ENCODE measurements at regions not wholly inside any gene's neighbourhood (a gene's known extent, or its start where the extent isn't known, plus 50 kb on each side); places are given as distances from the start of the nearest gene placed in this dataset.

- no peak for TF ChIP-seq CTCF (IDR thresholded peaks at IDR 0.05)
- ATAC-seq (ENCODE audit: low FRiP score): no peak
- DNase-seq (ENCODE audit: low spot score): no peak
Observed at GRCh38 chr2:193539188-193539587, 1344.5 kb upstream of the TMEFF2 start.

DNA sequence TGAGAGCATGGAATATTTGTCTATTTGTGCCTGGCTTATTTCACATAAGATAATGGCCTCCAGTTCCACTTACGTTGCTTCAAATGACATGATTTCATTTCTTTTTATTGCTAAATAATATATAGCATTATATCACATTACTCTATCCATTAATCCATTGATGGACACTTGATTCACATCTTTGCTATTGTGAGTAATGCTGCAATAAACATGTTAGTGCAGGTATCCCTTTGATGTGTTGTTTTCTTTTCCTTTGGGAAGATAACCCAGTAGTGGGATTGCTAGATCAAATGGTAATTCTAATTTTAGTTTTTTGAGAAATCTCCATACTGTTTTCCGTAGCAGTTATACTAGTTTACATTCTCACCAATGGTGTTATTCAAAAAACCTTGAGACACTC, 1343.3 kb upstream of the TMEFF2 start:
- no peak for TF ChIP-seq CTCF (IDR thresholded peaks at IDR 0.05)
- no peak for DNase-seq (ENCODE audit: low spot score)
- ATAC-seq (ENCODE audit: low FRiP score): no peak

DNA sequence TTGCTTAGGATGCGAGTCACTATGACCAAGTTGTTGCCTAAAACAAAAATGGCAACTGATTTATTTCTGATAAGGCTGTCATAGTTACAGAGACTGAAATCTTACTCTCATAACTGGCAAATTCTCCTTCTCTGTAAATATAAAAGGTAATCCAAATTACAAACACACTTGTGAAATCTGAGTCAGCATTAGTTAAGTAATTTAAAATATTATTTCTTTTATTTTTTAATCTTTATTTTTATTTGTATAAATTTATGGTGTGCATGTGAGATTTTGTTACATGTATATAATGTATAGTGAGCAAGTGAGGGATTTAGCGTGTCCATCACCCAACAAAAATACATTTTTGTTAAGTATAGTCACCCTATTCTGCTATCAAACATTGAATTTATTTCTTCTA, 1342.8 kb upstream of the TMEFF2 start:
- DNase-seq (ENCODE audit: low spot score) (no peak), ATAC-seq (ENCODE audit: low FRiP score) (no peak)
- TF ChIP-seq CTCF (IDR thresholded peaks at IDR 0.05): no peak

GRCh38 chr2:193528458-193528857, 1333.7 kb upstream of the TMEFF2 start:
- ATAC-seq (ENCODE audit: low FRiP score) (no peak), DNase-seq (ENCODE audit: low spot score) (no peak)
- TF ChIP-seq CTCF (IDR thresholded peaks at IDR 0.05): no peak

DNA sequence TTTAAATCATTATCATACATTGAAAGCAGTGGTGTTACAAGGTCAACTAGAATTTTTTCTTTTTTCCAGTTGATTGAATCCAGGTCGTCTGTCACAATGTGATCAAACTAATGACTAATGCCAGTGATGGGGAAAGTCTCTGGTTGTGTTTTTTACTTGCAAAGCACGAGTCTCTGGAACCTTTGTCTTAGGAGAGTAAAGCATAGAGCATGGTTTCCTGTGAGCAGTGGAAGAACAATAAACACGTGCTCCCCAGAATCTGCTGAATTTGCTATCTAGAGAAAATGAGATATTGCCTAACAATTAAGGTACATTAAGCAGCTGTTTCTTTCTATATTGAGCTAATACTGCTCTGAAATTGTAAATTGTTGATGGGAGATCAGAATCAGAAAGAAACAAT, 1332.4 kb upstream of the TMEFF2 start:
- no peak for TF ChIP-seq CTCF (IDR thresholded peaks at IDR 0.05)
- DNase-seq (ENCODE audit: low spot score): no peak
- ATAC-seq (ENCODE audit: low FRiP score): no peak

DNA sequence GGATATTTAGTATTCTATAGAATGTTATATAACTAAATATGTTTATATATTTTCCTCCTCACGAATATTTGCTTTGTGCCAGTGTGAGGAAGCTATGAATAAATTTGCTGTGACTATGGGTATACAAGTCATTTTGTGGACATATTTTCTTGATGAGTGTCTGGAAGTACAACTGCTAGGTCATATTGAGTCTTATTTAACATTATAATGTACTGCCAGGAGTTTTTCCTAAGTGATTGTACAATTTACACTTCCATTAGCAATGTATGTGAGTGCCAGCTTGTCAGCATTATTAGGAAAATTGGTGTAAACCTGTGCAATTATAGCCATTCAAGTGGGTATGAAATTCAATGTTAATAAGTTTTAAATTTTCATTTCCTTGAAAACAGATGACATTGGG, 1328.9 kb upstream of the TMEFF2 start:
- no peak for ATAC-seq (ENCODE audit: low FRiP score)
- TF ChIP-seq CTCF (IDR thresholded peaks at IDR 0.05): no peak
- DNase-seq (ENCODE audit: low spot score): no peak

DNA sequence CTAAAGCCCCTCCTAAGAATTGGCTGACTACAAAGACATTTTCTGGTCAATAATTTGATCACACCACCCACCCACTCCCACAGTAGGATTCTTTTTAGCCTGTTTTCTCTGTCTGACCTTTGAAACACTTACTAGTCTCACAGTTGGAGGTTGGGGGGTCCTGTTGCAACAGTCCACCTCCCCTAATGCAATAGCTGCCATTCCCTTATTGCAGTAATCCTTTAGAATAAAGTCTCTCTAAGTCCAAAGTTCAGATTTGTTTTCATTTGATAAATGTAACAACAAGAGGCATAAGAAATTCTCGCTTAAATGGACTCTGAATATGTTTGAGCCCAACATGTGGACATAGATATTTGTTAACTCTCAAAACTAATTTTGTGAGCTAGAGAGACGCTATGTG, 1326.8 kb upstream of the TMEFF2 start:
- TF ChIP-seq CTCF (IDR thresholded peaks at IDR 0.05): no peak
- ATAC-seq (ENCODE audit: low FRiP score) (no peak), DNase-seq (ENCODE audit: low spot score) (no peak)

Measured in omental fat pad (tissue), 3 donors.